Amygdala (tissue), 56 donors: ENCODE measurements at regions not wholly inside any gene's neighbourhood (a gene's known extent, or its start where the extent isn't known, plus 50 kb on each side); places are given as distances from the start of the nearest gene placed in this dataset.

Source experiments
- DNase-seq, 56 donors: peaks; one replicate each; lab custom pipeline; 2025; lab: John Stamatoyannopoulos, UW

- no peak for DNase-seq
Measured at GRCh38 chr9:89554307-89555035, 50.3 kb upstream of the GADD45G start.

GRCh38 chr9:89553451-89554010 is 51.3 kb upstream of the GADD45G start:
- no peak for DNase-seq

DNA sequence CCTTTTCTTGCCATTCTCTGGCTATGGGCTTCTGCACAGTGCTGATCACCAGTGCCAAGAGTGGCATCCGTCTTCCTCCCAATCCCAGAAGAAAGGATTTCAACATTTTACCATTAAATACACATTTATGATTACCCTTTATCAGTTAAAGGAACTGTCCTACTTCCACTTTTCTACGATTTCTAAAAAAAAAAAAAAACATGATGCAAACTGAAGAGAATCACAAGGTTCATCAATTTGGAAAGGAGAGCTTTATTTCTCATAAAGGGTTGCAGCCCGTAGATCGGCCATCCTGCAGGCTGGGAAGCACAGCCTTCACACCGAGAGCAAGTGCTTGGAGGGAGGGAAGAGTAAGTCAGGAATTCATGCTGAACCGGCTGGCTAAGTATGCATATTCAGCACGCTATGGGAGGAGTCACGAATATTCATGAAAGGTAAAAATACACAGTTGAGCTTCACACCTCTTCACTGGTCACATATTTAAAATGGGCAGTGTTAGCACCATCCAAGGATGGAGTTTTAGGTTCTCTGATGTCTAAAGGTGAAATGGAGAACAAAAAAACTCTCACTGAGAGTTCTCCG is 52.5 kb upstream of the SEMA4D start:
- DNase-seq, result no peak

- peak in 45 of 56 donors; percentile 17 to 86 (median 55) for DNase-seq
Measured at GRCh38 chr9:89549031-89549644, 51.2 kb upstream of the SEMA4D start.

DNA sequence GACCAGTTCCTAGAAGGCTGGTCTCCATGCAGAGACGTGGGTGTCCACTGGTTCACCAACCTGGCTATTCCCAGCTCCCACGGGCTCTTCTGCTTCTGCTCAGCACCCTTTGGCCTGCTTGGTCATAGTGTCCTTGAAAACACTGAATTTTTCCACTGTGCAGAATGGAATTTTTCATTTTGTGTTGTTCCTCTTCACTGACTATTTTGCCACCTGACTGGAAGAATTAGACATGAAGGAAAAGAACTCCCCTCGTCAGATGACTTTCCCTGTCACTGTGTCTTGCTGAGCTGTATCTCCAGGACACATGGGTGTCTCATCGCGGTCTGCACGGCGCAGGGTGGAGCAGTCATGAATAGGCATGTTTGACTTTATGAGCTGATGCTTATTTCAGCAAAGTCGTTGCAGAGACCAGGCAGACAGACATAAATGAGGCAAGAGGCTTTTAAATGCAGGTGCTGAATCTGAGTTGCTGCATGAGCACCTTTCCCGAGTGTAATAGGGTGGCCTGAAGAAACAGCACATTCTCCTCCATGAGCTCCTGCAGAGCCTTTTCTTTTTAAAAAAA is 50.2 kb upstream of the SEMA4D start:
- DNase-seq, result no peak
